T1000 (cell line): ENCODE measurements at regions not wholly inside any gene's neighbourhood (a gene's known extent, or its start where the extent isn't known, plus 50 kb on each side); places are given as distances from the start of the nearest gene placed in this dataset.

Experiments
- DNase-seq: peaks from one replicate; lab custom pipeline; 2025; ENCODE audit warnings: mixed read lengths; lab: John Stamatoyannopoulos, UW

- no peak for DNase-seq
Observed at GRCh38 chr10:78876449-78876848, 192.3 kb upstream of the ZMIZ1 start.

GRCh38 chr10:78879621-78880020, 189.1 kb upstream of the ZMIZ1 start:
- DNase-seq, result no peak

GRCh38 chr10:78886129-78886528, 182.6 kb upstream of the ZMIZ1 start:
- DNase-seq, result no peak

GRCh38 chr10:78889536-78890063, 179.2 kb upstream of the ZMIZ1 start:
- no peak for DNase-seq

GRCh38 chr10:78890506-78890905, 178.3 kb upstream of the ZMIZ1 start:
- no peak for DNase-seq

- no peak for DNase-seq
Observed at GRCh38 chr10:78891741-78892140, 177.0 kb upstream of the ZMIZ1 start.

GRCh38 chr10:78892338-78893176, 176.2 kb upstream of the ZMIZ1 start:
- no peak for DNase-seq

GRCh38 chr10:78893217-78893616, 175.5 kb upstream of the ZMIZ1 start:
- no peak for DNase-seq

- DNase-seq, result no peak
Observed at GRCh38 chr10:78894089-78894840, 174.5 kb upstream of the ZMIZ1 start.

- DNase-seq, result no peak
Observed at GRCh38 chr10:78894841-78895195, 173.9 kb upstream of the ZMIZ1 start.

GRCh38 chr10:78895469-78895868, 173.3 kb upstream of the ZMIZ1 start:
- no peak for DNase-seq

GRCh38 chr10:78896159-78896928, 172.4 kb upstream of the ZMIZ1 start:
- no peak for DNase-seq

GRCh38 chr10:78898341-78899097, 170.2 kb upstream of the ZMIZ1 start:
- no peak for DNase-seq

GRCh38 chr10:78899098-78899754, 169.5 kb upstream of the ZMIZ1 start:
- DNase-seq, result no peak

GRCh38 chr10:78899996-78900714, 168.6 kb upstream of the ZMIZ1 start:
- no peak for DNase-seq

- no peak for DNase-seq
Observed at GRCh38 chr10:78900715-78901430, 167.9 kb upstream of the ZMIZ1 start.

- no peak for DNase-seq
Observed at GRCh38 chr10:78901694-78902093, 167.1 kb upstream of the ZMIZ1 start.

GRCh38 chr10:78902815-78903214, 166.0 kb upstream of the ZMIZ1 start:
- DNase-seq, result no peak

- DNase-seq, result no peak
Observed at GRCh38 chr10:78903341-78903940, 165.3 kb upstream of the ZMIZ1 start.
